ENCODE measurements at regions not wholly inside any gene's neighbourhood (a gene's known extent, or its start where the extent isn't known, plus 50 kb on each side); places are given as distances from the start of the nearest gene placed in this dataset.

DNA sequence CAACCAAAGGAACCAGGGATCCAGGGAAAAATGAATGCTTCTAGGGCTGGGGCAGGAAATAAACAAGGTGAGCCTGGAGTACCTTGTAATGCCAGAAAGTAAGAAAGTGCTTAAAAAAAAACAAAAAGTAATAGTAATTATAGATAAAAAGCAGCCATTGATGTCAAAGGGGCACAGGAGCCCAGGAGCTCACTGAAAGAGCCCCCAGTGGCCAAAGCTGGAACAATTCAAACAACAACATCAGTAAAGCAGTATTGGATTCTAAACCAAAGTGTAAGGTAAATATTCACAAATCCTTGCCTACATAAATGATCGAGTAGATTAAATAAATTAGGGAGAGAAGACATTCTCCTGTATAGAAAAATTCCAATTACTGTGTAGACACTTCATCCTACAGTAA lies 114.3 kb upstream of the ARL4C start:
- H3K9me3 ChIP-seq, result no peaks in the 10 kb centered on the region
- in situ Hi-C loops (cut with MboI; ENCODE audit: low pct_ligation_motif_present in 1 of 4, low pct_unique_long_range_greater_than_20kb in 1 of 4, low sequenced_read_pairs in 3 of 4), result no loop called here
- H3K36me3 ChIP-seq, result no peaks in the 10 kb centered on the region
- no peaks in the 10 kb centered on the region for H3K27me3 ChIP-seq
- TF ChIP-seq, protein P1, sequence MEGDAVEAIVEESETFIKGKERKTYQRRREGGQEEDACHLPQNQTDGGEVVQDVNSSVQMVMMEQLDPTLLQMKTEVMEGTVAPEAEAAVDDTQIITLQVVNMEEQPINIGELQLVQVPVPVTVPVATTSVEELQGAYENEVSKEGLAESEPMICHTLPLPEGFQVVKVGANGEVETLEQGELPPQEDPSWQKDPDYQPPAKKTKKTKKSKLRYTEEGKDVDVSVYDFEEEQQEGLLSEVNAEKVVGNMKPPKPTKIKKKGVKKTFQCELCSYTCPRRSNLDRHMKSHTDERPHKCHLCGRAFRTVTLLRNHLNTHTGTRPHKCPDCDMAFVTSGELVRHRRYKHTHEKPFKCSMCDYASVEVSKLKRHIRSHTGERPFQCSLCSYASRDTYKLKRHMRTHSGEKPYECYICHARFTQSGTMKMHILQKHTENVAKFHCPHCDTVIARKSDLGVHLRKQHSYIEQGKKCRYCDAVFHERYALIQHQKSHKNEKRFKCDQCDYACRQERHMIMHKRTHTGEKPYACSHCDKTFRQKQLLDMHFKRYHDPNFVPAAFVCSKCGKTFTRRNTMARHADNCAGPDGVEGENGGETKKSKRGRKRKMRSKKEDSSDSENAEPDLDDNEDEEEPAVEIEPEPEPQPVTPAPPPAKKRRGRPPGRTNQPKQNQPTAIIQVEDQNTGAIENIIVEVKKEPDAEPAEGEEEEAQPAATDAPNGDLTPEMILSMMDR (IDR thresholded peaks at IDR 0.05), result peak in 1 of 5 experiments; percentile 28
- TF ChIP-seq POLR2A (IDR thresholded peaks at IDR 0.05) (no peak), POLR2AphosphoS5 (IDR thresholded peaks at IDR 0.05) (no peak)
- intact Hi-C loops (cut with DNase I; ENCODE audit: low total_unique reads), result no loop called here
- 73 to 81% methylated on average over 1 of the region's 1 CpG for WGBS, 2 donors (ENCODE audit: low coverage in 1 of 2)
- H3K4me3 ChIP-seq, result no peak overlapping the region
- no peaks in the 10 kb centered on the region for H3K4me1 ChIP-seq
- DNase-seq, result no peak
- no peak overlapping the region for H3K27ac ChIP-seq

- Histone ChIP-seq H3K36me3 (no peaks in the 10 kb centered on the region), H3K27me3 (no peaks in the 10 kb centered on the region), H3K27ac (no peak overlapping the region), H3K4me1 (no peaks in the 10 kb centered on the region), H3K9me3 (no peaks in the 10 kb centered on the region), H3K4me3 (no peak overlapping the region)
- WGBS, 2 donors (ENCODE audit: low coverage in 1 of 2), result 83 to 91% methylated on average over 1 to 4 of the region's 4 CpGs
- in situ Hi-C loops (cut with MboI; ENCODE audit: low pct_ligation_motif_present in 1 of 4, low pct_unique_long_range_greater_than_20kb in 1 of 4, low sequenced_read_pairs in 3 of 4), result no loop called here
- intact Hi-C loops (cut with DNase I; ENCODE audit: low total_unique reads), result no loop called here
- no peak for DNase-seq
- TF ChIP-seq POLR2A (IDR thresholded peaks at IDR 0.05), result no peak
- TF ChIP-seq, protein P1 (IDR thresholded peaks at IDR 0.05), result no peak
- no peak for TF ChIP-seq POLR2AphosphoS5 (IDR thresholded peaks at IDR 0.05)
- TF ChIP-seq EP300 (IDR thresholded peaks at IDR 0.05; ENCODE audit: low read depth), result no peak
These were observed 112.1 kb upstream of the ARL4C start for GRCh38 chr2:234608946-234609345.

GRCh38 chr2:234607691-234608090 lies 110.8 kb upstream of the ARL4C start:
- TF ChIP-seq EP300 (IDR thresholded peaks at IDR 0.05; ENCODE audit: low read depth), result no peak
- TF ChIP-seq POLR2A (IDR thresholded peaks at IDR 0.05), result no peak
- TF ChIP-seq, protein P1 (IDR thresholded peaks at IDR 0.05), result no peak
- no peak for TF ChIP-seq POLR2AphosphoS5 (IDR thresholded peaks at IDR 0.05)
- Histone ChIP-seq H3K9me3 (no peaks in the 10 kb centered on the region), H3K4me1 (no peaks in the 10 kb centered on the region), H3K27me3 (no peaks in the 10 kb centered on the region), H3K27ac (no peak overlapping the region), H3K36me3 (no peaks in the 10 kb centered on the region), H3K4me3 (no peak overlapping the region)
- no peak for DNase-seq
- 63 to 79% methylated on average over 2 to 8 of the region's 8 CpGs for WGBS, 2 donors (ENCODE audit: low coverage in 1 of 2)
- intact Hi-C loops (cut with DNase I; ENCODE audit: low total_unique reads), result no loop called here
- in situ Hi-C loops (cut with MboI; ENCODE audit: low pct_ligation_motif_present in 1 of 4, low pct_unique_long_range_greater_than_20kb in 1 of 4, low sequenced_read_pairs in 3 of 4), result no loop called here

DNA sequence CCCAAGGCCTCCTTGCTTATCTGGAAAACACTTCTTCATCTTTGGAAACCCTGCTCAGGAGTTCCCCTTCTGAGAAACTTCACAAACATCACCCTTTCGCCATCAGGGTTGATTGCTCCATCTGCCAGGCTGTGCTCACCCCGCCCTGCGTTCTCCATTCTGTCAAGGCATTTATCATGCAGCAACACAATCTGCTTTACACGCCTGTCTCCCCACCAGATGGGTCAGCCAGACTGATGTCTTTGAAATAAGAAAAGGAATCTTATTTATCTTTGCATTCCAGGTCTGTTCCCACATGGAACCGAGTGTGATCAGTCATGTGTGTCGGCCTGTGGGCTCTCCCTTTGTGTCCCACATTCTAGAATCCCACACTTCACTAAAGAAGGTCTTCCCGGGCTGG lies 110.0 kb upstream of the ARL4C start:
- TF ChIP-seq POLR2AphosphoS5 (IDR thresholded peaks at IDR 0.05) (no peak), EP300 (IDR thresholded peaks at IDR 0.05; ENCODE audit: low read depth) (no peak), POLR2A (IDR thresholded peaks at IDR 0.05) (no peak)
- TF ChIP-seq, protein P1 (IDR thresholded peaks at IDR 0.05), result no peak
- H3K4me1 ChIP-seq, result no peaks in the 10 kb centered on the region
- H3K27me3 ChIP-seq, result no peaks in the 10 kb centered on the region
- intact Hi-C loops (cut with DNase I; ENCODE audit: low total_unique reads), result no loop called here
- H3K9me3 ChIP-seq, result no peaks in the 10 kb centered on the region
- H3K27ac ChIP-seq, result no peak overlapping the region
- no peak for DNase-seq
- in situ Hi-C loops (cut with MboI; ENCODE audit: low pct_ligation_motif_present in 1 of 4, low pct_unique_long_range_greater_than_20kb in 1 of 4, low sequenced_read_pairs in 3 of 4), result no loop called here
- no peak overlapping the region for H3K4me3 ChIP-seq
- no peaks in the 10 kb centered on the region for H3K36me3 ChIP-seq
- 84 to 100% methylated on average over 2 to 7 of the region's 7 CpGs for WGBS, 2 donors (ENCODE audit: low coverage in 1 of 2)

Measured in transverse colon (tissue), 4 donors.